AML-193 (cell line): ENCODE measurements at regions not wholly inside any gene's neighbourhood (a gene's known extent, or its start where the extent isn't known, plus 50 kb on each side); places are given as distances from the start of the nearest gene placed in this dataset.
"Not testable (repeated sequence)": the region's sequence is repeated elsewhere in the genome, so short reads cannot be mapped to it uniquely, and the experiment has no call there.

ENCODE experiments used
- DNase-seq, 2 experiments: peaks; one replicate each; lab custom pipeline; 2025; lab: John Stamatoyannopoulos, UW

DNA sequence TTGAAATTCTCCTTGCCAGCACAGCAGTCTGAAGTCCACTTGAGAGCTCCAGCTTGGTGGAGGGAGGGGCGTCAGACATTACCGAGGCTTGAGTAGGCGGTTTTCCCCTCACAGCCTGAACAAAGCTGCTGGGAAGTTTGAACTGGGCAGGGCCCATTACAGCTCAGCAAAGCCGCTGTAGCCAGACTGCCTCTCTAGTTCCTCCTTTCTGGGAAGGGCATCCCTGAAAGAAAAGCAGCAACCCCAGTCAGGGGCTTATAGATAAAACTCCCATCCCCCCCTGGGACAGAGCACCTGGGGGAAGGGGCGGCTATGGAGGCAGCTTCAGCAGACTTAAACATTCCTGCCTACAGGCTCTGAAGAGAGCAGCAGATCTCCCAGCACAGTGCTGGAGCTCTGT lies 325.3 kb downstream of the GJA1 start:
- no peak for DNase-seq

DNA sequence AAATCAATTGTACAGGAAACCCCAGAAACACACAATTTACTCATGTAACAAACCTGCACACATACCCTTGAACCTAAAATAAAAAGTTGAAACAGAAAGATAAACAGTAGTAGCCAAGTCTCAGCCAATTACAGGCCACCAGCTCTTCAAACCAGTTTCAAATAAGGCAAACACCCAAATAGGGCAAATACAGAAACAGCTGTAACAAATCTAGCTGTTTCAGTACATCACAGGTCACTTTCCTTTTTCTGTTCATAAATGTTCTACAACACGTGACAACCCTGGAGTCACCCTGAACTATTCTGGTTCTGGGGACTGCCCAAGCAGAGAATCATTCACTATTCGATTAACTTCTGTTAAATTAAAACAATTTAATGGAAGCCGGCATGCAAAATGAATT lies 329.0 kb downstream of the GJA1 start:
- DNase-seq: no peak

DNA sequence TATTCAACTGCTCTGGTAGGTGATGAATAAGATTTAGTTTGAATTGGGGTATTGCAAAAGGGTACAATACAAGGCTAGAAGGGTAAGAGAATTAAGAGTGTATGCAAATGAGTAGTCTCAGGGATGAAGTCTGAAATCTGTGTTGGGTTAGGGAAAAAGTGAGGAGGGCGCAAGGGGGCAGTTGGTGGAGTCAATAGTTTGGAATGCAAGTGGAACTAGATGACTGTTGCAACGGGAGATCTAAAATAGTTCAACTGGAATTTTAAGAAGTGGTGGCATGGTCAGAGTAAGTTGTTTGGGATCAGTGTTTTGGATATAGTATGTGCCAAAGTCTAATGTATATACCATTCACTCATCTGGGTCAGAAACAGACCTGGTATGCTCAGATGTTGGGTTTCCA lies 329.6 kb downstream of the GJA1 start:
- DNase-seq: no peak

- no peak for DNase-seq
Measured at GRCh38 chr6:121767211-121767610, 331.8 kb downstream of the GJA1 start.

DNA sequence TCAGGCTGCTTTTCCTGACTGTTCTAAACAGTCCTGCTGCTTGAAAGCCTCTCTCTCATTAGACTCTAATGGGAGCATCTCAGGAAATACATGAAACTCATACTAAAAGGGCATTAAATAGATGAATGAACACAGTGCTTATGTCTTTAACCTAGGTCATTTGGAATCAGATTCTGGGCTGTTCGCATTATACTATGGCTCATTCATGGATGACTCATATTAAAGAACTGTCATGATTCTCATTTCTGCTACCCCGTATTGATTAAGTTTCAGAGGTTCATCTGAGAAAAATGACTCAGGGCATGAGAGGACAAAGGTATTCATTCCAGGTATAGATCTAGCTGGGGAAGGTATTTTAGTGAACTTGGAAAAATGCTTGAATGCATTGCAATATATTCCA lies 335.5 kb downstream of the GJA1 start:
- no peak for DNase-seq

DNA sequence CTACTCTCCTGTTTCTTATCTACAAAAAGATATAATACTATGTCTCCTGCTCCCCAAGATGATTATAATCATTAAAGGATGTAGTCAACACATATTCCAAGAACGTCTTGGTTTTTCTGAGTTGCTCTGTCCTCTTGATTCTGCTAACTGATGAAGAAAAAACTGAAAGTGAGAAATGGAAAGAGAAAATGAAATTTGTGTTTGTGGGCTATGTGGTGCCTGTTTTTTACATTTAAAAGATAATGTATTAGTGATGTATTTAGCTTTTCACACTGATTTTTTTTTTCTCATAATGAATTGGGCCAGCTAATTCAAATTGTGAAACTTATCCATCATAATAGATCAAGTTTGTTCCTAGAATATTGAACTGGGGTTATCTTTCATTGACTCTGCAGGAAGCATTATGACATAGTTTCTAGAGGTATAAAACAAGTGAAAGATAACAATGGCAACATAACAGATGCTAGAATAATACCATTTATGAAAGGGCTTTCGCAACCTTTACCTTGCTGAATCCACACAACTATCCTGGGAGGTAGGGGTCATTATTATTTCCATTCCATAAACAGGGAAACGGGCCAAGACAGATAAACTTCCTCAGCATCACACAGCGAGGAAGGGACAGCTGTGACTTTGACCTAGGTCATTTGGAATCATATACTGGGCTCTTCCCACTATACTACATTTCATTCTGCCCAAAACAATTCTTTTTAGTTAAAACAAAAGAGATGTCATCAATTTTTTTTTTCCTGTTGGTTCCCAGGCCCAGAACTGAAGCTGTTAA lies 336.7 kb downstream of the GJA1 start:
- no peak for DNase-seq

GRCh38 chr6:121776054-121776453 lies 340.6 kb downstream of the GJA1 start:
- no peak for DNase-seq

- DNase-seq: no peak
Measured at GRCh38 chr6:121780325-121781321, 345.2 kb downstream of the GJA1 start.

DNA sequence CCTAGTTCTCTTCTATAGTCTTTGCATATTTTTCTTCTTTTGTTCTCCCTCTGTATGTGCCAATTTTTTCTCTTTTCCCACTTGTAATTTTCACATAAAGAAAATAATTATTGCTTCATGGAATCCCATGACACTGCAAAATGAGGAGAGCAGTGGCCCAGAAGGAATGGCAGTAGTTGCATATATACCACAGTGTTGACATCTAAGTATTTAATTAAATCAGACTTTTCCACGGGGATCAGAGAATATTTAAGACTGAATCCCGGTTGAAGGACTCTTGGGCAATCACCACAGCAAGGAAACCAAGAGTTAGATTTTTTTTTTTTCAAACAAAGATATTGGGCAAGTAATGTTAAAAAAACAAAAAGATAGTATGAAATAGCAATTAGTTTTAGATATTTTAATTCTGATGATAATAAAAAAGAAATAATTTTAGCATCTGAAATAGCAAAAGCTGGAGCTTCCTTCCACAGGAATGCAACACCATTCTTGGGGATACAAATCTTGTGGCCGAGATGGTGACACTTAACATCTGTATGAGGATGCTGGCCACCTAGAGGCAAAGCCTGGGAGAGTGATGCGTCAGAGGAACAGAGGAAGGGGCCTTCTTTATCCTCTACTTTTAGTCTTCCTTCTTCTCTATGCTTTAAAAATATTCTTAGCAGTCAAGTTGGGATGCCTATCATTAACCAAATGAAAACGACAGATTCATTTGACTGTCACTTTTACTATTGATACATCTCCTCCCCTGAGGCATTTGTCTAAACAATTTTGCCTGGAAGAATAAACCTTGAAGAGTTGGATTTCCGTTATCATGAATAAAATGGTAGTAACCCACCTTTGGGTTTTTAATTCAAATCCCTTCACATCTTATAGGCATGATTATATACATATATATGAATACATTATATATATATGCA lies 356.2 kb downstream of the GJA1 start:
- DNase-seq: no peak

GRCh38 chr6:121794630-121795029 lies 359.2 kb downstream of the GJA1 start:
- DNase-seq: no peak

- not testable (repeated sequence) for DNase-seq
Measured at GRCh38 chr6:121797598-121797997, 362.2 kb downstream of the GJA1 start.

- DNase-seq: not testable (repeated sequence)
Measured at GRCh38 chr6:121798126-121798525, 362.7 kb downstream of the GJA1 start.

- no peak for DNase-seq
Measured at GRCh38 chr6:121799574-121799973, 364.1 kb downstream of the GJA1 start.

DNA sequence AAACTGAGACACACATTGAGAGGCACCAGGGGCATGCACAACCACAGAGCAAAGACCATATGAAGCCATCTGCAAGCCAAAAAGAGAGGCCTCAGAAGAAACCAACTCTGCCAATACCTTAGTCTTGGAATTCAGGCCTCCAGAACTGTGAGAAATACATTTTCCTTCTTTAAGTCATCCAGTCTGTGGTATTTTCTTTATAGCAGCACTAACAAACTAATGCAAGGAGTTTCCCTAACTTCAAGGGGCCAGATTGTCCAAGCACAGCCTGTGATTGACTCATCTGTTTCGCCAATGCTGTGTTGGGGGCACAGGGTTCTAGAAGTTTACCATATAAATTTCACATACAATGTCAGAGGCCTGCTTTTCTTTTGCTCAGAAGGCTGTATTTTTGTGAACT lies 364.6 kb downstream of the GJA1 start:
- DNase-seq: no peak

GRCh38 chr6:121806116-121806515 lies 370.7 kb downstream of the GJA1 start:
- no peak for DNase-seq

GRCh38 chr6:121809211-121809610 lies 373.8 kb downstream of the GJA1 start:
- no peak for DNase-seq

- DNase-seq: no peak
Measured at GRCh38 chr6:121810158-121811032, 374.9 kb downstream of the GJA1 start.

- no peak for DNase-seq
Measured at GRCh38 chr6:121811106-121811505, 375.7 kb downstream of the GJA1 start.

DNA sequence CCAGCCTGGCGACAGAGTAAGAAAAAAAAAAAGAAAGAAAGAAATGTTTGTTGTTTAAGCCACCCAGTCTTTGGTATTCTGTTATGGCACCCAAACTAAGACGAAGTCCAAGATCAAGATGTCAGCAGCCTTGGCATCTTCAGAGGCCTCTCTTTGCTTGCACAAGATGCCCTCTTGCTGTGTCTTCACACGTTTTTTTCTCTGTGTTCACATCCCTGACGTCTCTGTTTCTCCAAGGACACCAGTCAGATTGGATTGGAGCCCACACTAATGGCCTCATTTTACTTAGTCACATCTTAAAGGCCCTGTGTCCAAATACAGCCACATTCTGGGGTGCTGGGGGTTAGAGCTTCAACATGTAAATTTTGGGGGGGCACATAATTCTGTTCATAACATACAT lies 380.9 kb downstream of the GJA1 start:
- DNase-seq: no peak

GRCh38 chr6:121816906-121817540 lies 381.6 kb downstream of the GJA1 start:
- DNase-seq: no peak
